MCF 10A (cell line): ENCODE measurements at regions not wholly inside any gene's neighbourhood (a gene's known extent, or its start where the extent isn't known, plus 50 kb on each side); places are given as distances from the start of the nearest gene placed in this dataset.

Experiments
- BruUV-seq: library from RNA; stranded (reverse); fragments of 400-500 nt; replicated peaks from 2 replicates; lab custom pipeline; 2021; lab: Mats Ljungman, UMichigan
- CTCF ChIA-PET: fragments of 300-600 bp; sonication (Branson Sonifier 250); formaldehyde crosslinking; extraction: SDS; loops from one replicate; lab custom pipeline; 2021; ENCODE audit warnings: antibody characterized with exemption, inconsistent platforms; lab: Yijun Ruan, JAX
- POLR2A ChIA-PET: fragments of 300-600, 350-650 bp; sonication (Branson Sonifier 250); formaldehyde crosslinking; extraction: SDS; loops from one replicate; lab custom pipeline; 2020; ENCODE audit warnings: antibody characterized with exemption, inconsistent platforms; lab: Yijun Ruan, JAX
- DNase-seq: peaks from one replicate; pipeline ENCODE4 v3.0.0-alpha.2; 2018; ENCODE audit not compliant: unreplicated experiment
- H3K27ac Mint-ChIP-seq: one replicate; pipeline ENCODE4 v1.8.0; 2022; ENCODE audit warnings: mild to moderate bottlenecking, low read depth, mixed read lengths; ENCODE audit not compliant: unreplicated experiment
- H3K27me3 Mint-ChIP-seq: one replicate; pipeline ENCODE4 v1.8.0; 2022; ENCODE audit warnings: mixed read lengths; ENCODE audit not compliant: insufficient read depth, unreplicated experiment
- H3K36me3 Mint-ChIP-seq: one replicate; pipeline ENCODE4 v1.8.0; 2022; ENCODE audit warnings: mild to moderate bottlenecking, moderate library complexity, mixed read lengths; ENCODE audit not compliant: insufficient read depth, unreplicated experiment
- H3K4me1 Mint-ChIP-seq: one replicate; pipeline ENCODE4 v1.8.0; 2022; ENCODE audit warnings: mixed read lengths; ENCODE audit not compliant: insufficient read depth, unreplicated experiment
- H3K4me3 Mint-ChIP-seq: one replicate; pipeline ENCODE4 v1.8.0; 2022; ENCODE audit warnings: mild to moderate bottlenecking, moderate library complexity, mixed read lengths; ENCODE audit not compliant: unreplicated experiment
- H3K9me3 Mint-ChIP-seq: one replicate; pipeline ENCODE4 v1.8.0; 2022; ENCODE audit warnings: mixed read lengths; ENCODE audit not compliant: unreplicated experiment
- CTCF ChIP-seq: fragments of 200-600 bp; IDR thresholded peaks from one replicate; pipeline ENCODE4 v1.8.0; 2022; ENCODE audit warnings: antibody characterized with exemption, mild to moderate bottlenecking; ENCODE audit not compliant: unreplicated experiment
- intact Hi-C: fragments of 100-400 bp; cut with micrococcal nuclease; formaldehyde crosslinking; loops from 2 replicates; pipeline ENCODE4 v1.14.1; 2022

- TF ChIP-seq CTCF: no peak
- no TSS peak for BruUV-seq
- Mint-ChIP-seq H3K27me3 (no peaks in the 10 kb centered on the region), H3K36me3 (no peaks in the 10 kb centered on the region), H3K9me3 (no peaks in the 10 kb centered on the region), H3K27ac (no peak overlapping the region), H3K4me1 (no peaks in the 10 kb centered on the region), H3K4me3 (no peak overlapping the region)
- DNase-seq: no peak
- POLR2A ChIA-PET: no interaction called here
- intact Hi-C loops: no loop called here
- CTCF ChIA-PET: interaction anchor here (0.7 kb wide), 1 partner anchor 715 kb away, joined by 4 read pairs; no protein-coding TSS in a partner anchor
Measured at GRCh38 chr1:10951961-10952360, 60.5 kb upstream of the TARDBP start.

- Mint-ChIP-seq H3K4me3 (no peak overlapping the region), H3K9me3 (no peaks in the 10 kb centered on the region), H3K36me3 (no peaks in the 10 kb centered on the region), H3K27ac (no peak overlapping the region), H3K27me3 (no peaks in the 10 kb centered on the region), H3K4me1 (no peaks in the 10 kb centered on the region)
- no peak for DNase-seq
- ChIA-PET CTCF (interaction anchor here (0.6 to 0.7 kb wide), 2 partner anchors 11 to 446 kb away, joined by 3 read pairs; no protein-coding TSS in a partner anchor), POLR2A (no interaction called here)
- intact Hi-C loops: no loop called here
- TF ChIP-seq CTCF: no peak
- BruUV-seq: no TSS peak
Measured at GRCh38 chr1:10953505-10954193, 58.8 kb upstream of the TARDBP start.

- ChIA-PET POLR2A (interaction anchor here (0.6 kb wide), 1 partner anchor 160 kb away, joined by 3 read pairs; no protein-coding TSS in a partner anchor), CTCF (interaction anchor here (0.7 to 1.1 kb wide), 2 partner anchors 15 kb away, joined by 3 to 4 read pairs; no protein-coding TSS in a partner anchor)
- TF ChIP-seq CTCF: no peak
- Mint-ChIP-seq H3K9me3 (no peaks in the 10 kb centered on the region), H3K27ac (no peak overlapping the region), H3K4me3 (no peak overlapping the region), H3K27me3 (no peaks in the 10 kb centered on the region), H3K36me3 (no peaks in the 10 kb centered on the region), H3K4me1 (no peaks in the 10 kb centered on the region)
- no peak for DNase-seq
- intact Hi-C loops: no loop called here
- no TSS peak for BruUV-seq
Measured at GRCh38 chr1:10957133-10957532, 55.3 kb upstream of the TARDBP start.

GRCh38 chr1:10958614-10959013, 53.8 kb upstream of the TARDBP start:
- no peaks in the 10 kb centered on the region for H3K27me3 Mint-ChIP-seq
- no peak for TF ChIP-seq CTCF
- ChIA-PET POLR2A (no interaction called here), CTCF (interaction anchor here (0.5 to 1.0 kb wide), 3 partner anchors 9 to 41 kb away, joined by 3 read pairs; no protein-coding TSS in a partner anchor)
- no peak for DNase-seq
- H3K36me3 Mint-ChIP-seq: no peaks in the 10 kb centered on the region
- H3K27ac Mint-ChIP-seq: no peak overlapping the region
- H3K4me1 Mint-ChIP-seq: no peaks in the 10 kb centered on the region
- BruUV-seq: no TSS peak
- H3K4me3 Mint-ChIP-seq: no peak overlapping the region
- intact Hi-C loops: no loop called here
- no peaks in the 10 kb centered on the region for H3K9me3 Mint-ChIP-seq
